Fibroblast of the aortic adventitia (primary cell): ENCODE measurements at regions not wholly inside any gene's neighbourhood (a gene's known extent, or its start where the extent isn't known, plus 50 kb on each side); places are given as distances from the start of the nearest gene placed in this dataset.
"Not testable (repeated sequence)": the region's sequence is repeated elsewhere in the genome, so short reads cannot be mapped to it uniquely, and the experiment has no call there.

Experiments used
- DNase-seq: peaks from one replicate; pipeline ENCODE4 v3.0.0-alpha.2; 2010; ENCODE audit warnings: low read depth
- H3K4me3 ChIP-seq: 2 replicates; pipeline ENCODE4 v1.5.1; 2011; ENCODE audit warnings: low read depth, mild to moderate bottlenecking, control low read depth, low read length, moderate library complexity
- TF ChIP-seq, protein P1 (sequence below): IDR thresholded peaks from 2 replicates; pipeline ENCODE4 v1.5.1; 2011; ENCODE audit warnings: mild to moderate bottlenecking, low read length, control low read depth, inconsistent platforms; ENCODE audit not compliant: insufficient read depth

DNA sequence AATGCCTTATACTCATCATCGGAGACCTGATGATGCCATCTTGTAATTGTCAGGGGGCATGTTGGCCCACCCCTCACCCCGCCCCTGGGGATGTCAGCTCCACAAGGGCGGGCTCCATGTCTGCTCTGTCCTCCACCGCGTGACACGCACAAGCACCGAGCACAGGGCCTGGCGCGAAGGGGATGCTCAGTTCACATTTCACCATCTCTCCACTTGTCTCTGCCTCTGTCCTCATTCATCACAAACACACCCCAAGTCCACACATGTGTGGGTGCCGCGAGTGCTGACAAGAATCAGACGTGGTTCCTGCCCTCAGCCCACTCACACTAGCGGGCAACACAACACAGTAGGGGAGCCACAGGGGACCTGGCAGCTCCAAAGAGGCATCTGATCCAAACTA is 151.2 kb upstream of the PTPN1 start:
- TF ChIP-seq, protein P1, sequence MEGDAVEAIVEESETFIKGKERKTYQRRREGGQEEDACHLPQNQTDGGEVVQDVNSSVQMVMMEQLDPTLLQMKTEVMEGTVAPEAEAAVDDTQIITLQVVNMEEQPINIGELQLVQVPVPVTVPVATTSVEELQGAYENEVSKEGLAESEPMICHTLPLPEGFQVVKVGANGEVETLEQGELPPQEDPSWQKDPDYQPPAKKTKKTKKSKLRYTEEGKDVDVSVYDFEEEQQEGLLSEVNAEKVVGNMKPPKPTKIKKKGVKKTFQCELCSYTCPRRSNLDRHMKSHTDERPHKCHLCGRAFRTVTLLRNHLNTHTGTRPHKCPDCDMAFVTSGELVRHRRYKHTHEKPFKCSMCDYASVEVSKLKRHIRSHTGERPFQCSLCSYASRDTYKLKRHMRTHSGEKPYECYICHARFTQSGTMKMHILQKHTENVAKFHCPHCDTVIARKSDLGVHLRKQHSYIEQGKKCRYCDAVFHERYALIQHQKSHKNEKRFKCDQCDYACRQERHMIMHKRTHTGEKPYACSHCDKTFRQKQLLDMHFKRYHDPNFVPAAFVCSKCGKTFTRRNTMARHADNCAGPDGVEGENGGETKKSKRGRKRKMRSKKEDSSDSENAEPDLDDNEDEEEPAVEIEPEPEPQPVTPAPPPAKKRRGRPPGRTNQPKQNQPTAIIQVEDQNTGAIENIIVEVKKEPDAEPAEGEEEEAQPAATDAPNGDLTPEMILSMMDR = no peak
- H3K4me3 ChIP-seq = no peak overlapping the region
- no peak for DNase-seq

DNA sequence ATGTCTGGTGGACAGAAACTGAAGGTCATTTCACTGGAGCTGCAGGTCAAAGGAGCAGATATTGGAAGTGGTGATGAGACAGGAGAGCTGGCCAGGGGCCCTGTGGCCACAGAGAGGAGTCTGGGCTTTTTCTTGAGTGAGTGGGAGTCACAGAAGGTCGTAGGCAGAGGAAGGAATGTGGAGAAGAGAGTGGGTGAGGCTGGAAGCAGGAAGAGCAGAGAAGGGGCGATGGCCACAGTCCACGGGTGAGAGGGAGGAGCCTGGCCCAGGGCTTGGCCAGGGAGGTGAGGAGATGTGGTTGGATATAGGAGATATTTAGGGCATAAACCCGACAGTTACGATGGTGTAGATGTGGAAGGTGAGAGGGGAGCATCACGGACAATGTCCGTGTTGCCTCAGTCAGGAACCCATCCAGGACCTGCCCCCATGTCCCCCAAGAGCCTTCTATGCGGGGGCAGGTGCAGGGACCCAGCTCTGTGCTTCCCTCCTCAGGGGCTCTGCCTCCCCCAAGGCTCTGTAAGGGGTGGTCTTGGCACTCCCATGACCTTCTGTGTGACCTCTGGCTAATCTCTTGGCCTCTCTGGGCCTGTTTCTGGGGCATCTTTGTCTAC is 150.5 kb upstream of the PTPN1 start:
- TF ChIP-seq, protein P1 = no peak
- no peak overlapping the region for H3K4me3 ChIP-seq
- no peak for DNase-seq

DNA sequence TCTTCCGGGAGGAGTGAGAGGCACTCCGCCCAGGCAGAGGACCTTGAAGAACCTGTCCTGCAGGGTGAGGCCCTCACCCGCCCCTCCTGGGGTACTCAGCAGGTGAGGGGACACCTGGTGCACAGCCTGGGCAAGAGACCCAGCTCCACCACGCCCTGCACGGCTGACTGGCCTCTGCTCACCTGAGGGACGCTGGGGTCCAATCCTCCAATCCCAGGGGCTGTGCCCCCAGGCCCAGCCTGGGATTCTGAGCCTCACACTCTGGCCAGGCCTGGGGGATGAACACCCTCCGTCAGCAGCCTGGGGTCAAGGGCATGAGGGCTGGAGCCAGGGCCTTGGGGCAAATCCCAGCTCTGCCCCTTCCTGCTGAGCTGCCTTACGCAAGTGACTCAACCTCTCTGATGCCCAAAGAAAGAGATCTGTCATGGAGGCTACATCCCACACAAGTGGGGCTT is 149.9 kb upstream of the PTPN1 start:
- TF ChIP-seq, protein P1 = no peak

DNA sequence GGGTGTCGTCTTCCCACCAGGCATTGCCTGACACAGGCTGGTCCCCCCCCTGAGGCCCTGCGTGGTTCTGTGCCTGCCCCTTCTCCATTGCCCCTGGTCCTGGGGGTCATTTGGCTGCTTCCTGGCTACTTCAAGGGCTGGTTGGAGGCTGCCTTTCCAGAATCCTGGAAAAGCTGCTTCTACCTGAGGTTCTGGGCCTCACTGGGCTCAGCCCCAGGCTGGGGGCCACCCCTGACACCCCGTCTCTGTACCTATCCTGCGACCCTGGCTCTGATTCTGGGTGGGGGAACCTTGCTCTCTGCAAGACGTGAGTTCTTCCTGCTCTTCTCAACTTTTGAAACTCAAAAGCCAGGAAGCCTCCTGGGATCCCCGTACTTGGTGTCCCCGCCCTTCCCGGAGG is 149.3 kb upstream of the PTPN1 start:
- TF ChIP-seq, protein P1 = no peak
- H3K4me3 ChIP-seq = no peak overlapping the region
- no peak for DNase-seq

More for the DNA sequence above, 149.9 kb upstream of the PTPN1 start:
- no peak for DNase-seq
- H3K4me3 ChIP-seq = no peak overlapping the region

DNA sequence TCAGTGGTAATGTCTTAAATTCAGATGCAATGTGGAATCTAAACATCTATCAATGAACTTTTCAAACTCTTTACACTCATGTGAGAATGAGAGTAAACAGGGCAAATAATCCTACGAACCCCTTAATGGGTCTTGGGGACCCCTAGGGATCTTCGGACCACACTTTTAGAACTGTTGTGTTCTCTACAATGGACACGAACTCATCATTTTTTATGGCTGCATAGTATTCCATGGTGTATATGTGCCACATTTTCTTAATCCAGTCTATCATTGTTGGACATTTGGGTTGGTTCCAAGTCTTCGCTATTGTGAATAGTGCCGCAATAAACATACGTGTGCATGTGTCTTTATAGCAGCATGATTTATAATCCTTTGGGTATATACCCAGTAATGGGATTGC is 148.0 kb upstream of the PTPN1 start:
- not testable (repeated sequence) for H3K4me3 ChIP-seq, DNase-seq

DNA sequence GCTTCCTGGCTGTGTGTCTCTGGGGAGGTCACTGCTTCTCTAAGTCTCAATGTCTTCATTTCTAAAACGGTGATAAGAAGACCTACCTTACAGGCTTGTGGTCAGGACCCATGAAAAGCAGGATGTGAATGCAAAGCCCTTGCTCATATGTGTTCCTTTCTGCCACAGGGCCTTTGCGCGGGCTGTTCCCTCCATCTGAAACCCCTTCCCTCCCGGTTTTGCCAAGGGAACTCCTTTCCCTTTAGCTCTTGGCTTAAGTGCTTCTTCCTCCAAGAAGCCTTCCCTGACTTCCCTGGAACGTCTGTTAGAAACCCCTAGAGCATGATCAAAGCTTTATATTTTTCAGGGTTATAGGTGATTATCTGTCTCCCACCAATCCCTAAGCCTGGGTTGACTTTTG is 147.2 kb upstream of the PTPN1 start:
- H3K4me3 ChIP-seq = no peak overlapping the region
- no peak for DNase-seq
- TF ChIP-seq, protein P1 = no peak

DNA sequence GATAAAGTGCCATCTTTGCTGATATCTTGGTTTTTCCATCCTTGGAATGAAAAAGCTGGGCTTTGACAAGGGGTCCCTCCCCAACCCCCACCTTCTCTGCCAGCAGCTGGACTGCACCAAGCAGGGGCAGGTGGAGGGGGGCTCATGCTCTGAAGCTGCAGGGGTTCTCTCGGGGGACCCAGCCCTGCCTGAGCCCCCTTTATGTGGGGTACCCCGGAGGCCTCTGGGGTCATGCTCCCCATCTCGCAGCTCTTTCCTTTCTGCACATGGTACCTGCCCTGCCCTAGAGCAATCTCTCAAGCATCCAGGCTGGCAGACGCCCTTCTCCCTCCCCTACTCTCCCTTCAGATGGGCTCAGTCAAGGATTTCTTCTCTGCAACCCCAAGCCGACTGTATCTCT is 146.7 kb upstream of the PTPN1 start:
- no peak for DNase-seq
- TF ChIP-seq, protein P1 = no peak
- H3K4me3 ChIP-seq = no peak overlapping the region
